Eye (tissue), 1 donor: ENCODE measurements at regions not wholly inside any gene's neighbourhood (a gene's known extent, or its start where the extent isn't known, plus 50 kb on each side); places are given as distances from the start of the nearest gene placed in this dataset.
"Not testable (repeated sequence)": the region's sequence is repeated elsewhere in the genome, so short reads cannot be mapped to it uniquely, and the experiment has no call there.

Source experiments
- DNase-seq: peaks from one replicate; pipeline ENCODE4 v3.0.0-alpha.2; 2015

DNA sequence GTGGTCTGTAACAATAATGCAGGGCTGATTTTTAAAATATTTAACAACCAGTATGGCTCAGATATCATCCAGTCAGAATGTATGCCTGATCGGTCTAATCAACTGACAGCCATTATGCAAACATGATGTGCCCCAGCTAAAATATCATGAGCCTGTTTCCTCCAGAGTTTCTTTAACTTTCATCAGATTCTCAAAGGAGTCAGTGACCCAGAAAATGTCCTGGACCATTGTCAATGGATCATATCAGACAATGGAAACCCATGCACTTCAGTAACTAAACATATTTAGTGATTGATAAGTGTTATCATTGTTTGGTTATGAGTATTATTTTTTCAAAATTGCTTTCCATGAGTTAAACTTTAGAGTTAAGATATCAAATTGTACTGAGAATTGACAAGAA, 173.5 kb downstream of the LMBRD1 start:
- DNase-seq, result peak; percentile 82

DNA sequence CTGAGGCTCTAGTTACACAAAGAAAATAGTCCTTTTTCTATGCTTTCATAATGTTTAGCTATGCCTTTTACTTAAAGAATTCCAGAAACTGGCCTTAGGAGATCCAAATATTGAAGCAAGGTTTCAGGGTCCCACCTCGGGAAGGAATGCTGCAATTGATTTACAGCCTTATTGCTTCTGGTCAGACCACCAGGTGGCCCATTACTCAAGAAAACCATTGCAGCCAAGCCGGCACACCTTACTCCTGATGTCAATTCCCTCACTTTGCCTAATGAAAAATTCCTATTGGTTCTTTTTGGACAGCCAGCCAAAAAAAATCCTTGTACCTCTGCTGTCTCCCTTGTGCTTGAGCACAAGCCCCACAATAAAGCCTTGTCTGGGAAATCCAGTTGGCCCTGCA, 173.9 kb downstream of the LMBRD1 start:
- peak; percentile 0 for DNase-seq

DNA sequence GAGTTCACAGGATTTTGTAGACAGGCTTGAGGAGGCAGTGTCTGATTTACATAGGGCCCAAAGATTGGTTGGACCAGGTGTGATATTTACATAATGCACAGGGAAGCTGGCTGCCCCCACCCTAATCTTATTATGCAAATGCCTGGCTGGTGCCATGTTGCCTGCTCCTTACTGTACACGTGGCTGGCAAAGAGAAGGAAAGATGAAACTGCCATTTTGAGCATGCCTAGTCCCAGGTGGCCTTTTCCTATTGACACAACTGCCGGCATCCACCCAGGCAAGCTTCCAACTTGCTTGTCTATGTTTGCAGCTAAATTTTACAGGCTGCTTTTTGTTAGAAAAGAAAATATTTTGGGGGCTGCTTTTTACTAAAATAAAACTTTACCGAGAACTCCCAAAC, 174.6 kb downstream of the LMBRD1 start:
- DNase-seq, result no peak

DNA sequence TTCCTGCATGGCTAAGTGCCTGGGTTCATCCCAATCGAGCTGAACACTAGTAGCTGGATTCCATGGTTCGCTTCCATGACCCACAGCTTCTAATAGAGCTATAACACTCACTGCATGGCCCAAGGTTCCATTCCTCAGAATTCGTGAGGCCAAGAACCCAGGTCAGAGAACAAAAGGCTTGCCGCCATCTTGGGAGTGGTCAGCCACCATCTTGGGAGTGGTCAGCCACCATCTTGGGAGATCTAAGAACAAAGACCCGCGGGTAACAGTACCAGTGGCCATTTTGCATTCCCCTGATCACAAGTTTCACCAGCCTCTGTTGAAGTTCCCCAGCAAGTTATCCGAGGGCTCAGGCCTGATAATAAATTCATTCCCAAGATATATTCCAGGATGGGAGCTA, 179.6 kb downstream of the LMBRD1 start:
- DNase-seq, result no peak

DNA sequence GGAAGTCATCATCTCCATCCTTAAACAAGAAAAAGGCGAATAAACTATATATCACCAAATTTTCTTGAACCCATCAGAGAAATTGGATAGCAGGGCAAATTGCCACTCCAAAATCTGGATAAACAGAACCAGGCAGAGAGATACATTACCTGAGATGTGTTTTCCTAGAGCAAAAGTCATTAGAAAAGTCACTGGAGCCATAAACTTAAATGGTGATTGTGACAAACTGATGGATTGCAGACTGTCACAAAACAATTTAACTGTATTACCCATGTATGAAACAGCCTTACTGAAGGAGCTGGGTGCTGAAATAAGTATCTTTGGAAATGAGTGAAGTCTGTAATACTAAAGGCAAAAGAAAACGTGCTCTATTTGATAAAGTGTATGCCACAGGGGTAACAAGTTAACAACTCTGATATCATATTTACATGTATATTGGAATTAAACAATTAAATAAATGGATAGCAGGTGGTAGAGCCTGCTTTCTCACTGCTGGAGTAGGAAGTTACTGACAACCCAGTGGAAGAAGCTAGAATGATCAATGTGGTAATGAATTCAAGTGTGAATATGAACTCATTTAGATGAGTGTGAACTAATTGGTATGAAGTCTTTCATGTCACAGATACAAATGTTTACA, 186.9 kb downstream of the LMBRD1 start:
- no peak for DNase-seq

DNA sequence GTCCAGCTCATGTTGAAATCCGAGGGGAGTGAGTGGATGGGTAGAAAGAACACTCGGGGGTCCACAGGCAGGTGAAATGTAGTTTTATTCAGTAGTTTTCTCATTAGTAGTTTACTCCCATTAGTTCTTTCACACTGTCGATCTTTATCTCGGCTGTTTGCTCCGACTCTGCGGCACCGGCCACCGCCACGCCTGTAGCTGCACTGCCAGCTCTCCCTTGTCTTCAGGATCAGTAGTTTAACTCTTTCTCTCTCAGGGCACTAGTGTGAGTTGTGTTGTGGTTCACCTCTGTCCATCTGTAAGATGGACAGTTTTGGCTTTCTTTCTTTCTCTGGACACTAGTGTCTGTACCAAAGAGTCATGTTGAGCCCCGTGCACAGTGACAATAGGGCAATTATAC, 195.7 kb downstream of the LMBRD1 start:
- DNase-seq, result no peak

DNA sequence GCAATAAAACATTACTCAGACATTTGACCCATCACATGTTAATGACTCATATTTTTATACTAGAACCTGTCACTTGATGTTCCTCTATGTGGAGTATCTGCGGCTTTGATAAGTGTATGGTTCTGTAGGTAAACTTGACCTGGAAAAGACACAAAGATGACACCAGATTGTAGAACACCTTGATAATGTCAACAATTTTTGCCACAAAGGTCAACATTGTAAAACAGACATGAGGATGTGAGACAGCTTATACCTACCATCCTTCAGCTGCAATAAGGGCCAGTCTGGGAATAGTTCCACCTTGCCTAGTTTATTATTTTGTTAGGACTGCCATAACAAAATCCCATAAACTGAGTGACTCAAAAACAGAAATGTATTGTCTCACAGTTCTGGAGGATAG, 202.4 kb downstream of the LMBRD1 start:
- DNase-seq, result no peak

DNA sequence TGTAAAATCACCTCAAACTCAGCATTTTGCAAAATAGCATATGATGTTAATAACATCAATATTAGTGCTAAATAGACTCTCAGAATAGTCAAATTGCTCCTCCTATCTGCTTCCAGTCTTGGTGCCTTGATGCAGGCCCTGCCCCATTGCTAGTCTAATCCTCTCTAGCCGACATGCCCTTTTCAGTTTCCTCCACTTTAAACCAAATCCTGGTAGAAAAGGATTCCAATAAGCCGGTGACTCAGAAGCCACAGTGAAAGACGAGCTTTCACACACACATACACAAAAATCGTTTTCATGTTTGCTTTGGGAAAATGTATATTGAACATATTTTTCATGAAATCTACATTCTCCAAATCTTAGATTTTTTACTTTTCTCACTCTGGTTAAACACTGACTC, 203.1 kb downstream of the LMBRD1 start:
- no peak for DNase-seq

DNA sequence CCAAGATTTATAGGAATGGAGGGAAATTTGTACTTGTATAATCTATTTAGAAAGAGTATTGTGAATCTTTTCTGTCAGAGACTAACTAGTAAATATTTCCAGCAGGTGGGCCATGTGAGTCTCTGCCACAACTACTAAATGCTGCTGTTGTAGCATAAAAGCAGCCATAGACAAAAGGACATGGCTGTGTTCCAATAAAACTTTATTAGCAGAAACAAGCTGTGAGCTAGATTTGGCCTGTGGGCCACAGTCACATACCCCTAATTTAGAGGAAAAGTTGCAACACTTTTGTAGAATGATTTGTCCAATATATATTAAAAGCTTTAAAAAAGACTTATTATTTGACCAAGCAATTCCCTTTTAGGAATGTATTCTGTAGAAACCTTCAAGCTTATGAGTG, 207.2 kb downstream of the LMBRD1 start:
- no peak for DNase-seq

DNA sequence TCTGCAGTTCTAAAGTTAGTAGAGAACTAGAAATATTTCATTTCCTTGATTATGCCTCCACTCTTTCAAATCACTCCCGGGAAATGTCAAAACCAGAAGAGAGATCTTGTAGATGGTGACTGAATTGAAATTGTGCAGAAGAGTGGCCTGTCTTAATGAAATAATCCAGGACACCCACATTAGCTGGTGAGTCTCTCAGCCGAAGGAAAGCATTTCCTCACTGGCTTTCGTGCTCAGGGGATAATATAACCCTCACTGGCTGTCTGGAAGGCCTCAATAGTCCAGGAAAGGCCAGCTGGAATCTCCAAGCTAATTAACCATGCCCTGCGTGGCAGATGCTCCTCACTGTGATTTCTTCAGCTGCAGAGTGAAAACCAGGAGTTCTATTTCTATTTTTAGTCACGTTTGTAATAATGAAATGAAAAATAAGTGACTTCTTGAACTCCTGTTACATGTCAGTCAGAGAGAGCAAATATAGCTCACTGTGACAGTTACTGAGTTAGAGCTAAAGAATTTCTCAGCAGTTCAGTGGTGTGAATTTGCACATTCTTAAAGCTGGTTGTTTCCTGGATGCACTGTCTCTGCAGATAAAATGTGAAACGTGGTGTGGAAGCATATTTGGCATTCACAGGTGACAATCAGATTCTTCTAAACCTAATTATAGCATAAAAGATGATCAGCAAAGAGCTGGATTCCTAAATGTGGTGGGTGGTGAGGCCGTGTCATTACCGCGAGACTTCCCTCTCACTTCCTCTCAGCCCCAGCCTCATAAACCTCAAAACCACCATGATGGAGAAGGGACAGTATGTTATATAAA, 211.7 kb downstream of the LMBRD1 start:
- peak; percentile 54 for DNase-seq

DNA sequence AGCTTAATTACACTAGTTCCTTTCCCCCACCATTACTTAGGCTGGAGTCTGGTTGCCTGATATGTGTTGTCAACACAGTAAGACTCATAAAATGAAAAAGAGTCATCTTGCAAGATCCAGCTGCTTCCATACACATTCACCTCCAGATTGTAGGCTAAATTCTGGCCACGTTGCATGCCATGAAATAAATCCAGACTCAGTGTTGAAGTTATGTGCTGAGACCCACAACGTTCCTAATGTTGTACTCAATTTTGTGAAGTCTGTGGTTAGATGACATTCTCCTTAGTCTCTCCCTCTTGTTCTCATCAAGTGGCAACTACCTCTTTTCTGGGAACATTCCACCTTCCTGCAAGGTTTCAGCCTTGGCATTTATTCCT, 212.3 kb downstream of the LMBRD1 start:
- DNase-seq, result no peak

DNA sequence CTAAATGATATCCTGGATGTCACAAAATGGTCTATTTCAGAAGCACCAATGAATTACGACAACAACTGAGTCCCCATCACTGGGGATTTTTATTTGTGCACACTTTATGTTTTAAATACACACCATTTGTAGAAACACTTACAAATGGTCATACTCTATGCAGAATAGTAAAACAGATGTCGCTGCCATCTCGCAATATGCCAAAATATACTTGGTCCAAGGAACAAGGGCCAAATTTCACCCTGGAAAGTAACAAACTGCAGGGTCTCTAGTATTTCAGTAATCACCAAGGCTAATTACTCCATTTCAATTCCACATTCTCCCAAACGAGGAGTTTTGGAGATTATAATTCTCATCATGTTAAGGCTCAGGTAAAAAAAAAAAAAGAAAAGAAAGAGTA, 215.2 kb downstream of the LMBRD1 start:
- DNase-seq, result no peak

DNA sequence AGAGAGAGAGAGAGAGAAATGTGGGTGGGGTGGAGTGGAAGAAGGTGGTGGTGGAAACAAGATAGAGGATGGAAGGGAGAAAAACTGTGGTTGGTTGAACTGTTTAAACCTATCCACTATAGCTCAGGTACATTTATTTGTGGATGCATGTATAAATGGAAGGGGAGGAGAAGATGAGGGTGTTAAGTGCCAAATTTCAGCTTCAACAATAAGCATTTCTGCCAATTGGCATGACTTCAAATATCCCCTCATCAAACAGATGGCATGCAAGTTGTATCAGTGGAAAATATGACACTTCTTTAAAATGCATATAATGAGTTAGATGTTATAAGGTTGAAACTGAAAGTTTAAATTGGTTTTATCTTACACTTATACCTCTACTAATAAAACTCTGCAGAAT, 216.1 kb downstream of the LMBRD1 start:
- DNase-seq, result no peak

DNA sequence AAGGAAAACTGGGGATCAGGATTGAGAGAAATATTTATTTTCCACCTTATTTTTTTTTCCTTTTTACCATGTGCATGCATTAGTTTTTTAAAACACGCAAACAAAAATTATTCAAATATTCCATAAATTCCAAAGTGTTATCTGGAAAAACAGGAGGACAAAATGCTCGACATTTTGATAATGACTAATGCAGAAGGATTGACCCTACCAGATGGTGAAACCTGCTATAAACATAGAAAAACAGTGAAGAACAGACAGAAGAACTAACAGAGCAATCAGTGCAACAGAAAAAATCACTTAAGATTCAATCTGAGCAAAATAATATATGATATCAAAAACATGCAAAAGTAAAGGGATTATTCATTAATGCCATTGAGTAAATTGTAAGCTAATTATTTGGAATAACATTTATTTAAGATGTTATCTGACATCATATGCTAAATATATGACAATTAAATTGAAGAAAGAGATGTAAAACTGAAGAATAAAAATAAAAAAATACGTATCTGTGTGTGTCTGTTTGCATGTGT, 218.4 kb downstream of the LMBRD1 start:
- no peak for DNase-seq

DNA sequence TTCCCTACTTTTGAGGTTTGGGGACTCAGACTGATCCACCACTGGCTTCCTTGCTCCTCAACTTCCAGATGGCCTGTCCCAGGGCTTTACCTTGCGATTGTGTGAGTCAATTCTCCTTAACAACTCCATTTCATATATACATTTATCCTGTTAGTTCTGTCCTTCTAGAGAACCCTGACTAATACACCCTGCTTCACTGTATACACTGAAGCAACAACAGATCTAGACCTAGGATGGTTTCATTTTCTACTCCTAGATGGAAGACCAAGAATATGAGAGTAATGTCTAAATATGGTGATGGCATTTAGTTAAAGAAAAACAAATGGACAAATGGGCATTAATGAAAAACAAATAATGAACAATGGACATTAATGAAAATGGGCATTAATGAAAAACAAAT, 225.6 kb downstream of the LMBRD1 start:
- DNase-seq, result no peak

DNA sequence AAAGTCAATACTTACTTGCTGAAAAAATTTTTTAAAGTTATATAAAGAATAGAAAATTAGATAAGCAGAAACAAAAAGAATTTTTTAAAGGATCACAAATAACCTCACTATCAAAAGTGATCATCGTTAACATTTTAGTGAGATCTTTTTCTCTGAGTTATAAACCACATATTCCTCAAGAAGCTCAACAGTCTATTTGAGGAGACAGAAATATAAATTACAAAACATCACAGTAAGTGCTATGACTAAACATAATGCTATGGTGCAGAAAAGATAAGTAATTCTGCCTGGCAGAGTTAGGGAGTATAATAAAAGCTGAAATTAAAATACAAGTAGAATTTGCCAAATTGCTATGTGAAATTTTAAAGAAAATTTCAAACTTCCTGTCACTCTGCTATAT, 226.7 kb downstream of the LMBRD1 start:
- DNase-seq, result no peak

DNA sequence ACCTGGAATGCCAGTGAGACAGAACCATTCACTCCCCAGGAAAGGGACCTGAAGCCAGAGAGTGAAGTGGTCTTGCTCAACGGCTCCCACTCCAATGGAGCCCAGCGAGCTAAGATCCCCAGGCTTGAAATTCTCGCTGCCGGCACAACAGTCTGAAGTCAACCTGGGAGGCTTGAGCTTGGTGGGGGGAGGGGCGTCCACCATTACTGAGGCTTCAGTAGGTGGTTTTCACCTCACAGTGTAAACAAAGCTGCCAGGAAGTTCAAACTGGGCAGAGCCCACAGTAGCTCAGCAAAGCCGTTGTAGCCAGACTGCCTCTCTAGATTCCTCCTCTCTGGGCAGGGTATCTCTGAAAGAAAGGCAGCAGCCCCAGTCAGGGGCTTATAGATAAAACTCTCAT, 236.2 kb downstream of the LMBRD1 start:
- DNase-seq, result not testable (repeated sequence)

DNA sequence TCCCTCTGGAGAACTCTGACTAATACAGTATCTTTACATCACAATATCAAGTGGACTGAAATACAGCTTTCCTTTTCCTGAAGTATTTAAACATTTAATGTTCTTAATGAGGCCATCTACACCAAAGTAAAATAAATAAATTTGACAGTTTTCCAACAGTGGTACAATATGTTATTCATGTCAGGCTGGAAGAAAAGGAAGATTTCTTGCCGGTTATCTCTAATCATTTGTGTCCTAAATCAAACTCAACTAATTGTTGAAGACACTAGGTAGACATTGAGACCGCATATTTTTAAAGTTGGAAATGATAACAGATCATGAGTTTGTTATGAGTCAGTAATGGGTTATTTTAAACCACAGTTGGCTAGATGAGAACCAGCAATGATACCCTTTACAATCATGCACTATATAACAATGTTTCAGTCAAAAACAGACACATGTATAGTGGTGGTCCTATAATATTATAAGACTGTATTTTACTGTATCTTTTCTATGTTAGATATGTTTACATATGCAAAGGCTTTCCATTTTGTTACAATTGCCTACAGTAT, 241.6 kb downstream of the LMBRD1 start:
- no peak for DNase-seq

DNA sequence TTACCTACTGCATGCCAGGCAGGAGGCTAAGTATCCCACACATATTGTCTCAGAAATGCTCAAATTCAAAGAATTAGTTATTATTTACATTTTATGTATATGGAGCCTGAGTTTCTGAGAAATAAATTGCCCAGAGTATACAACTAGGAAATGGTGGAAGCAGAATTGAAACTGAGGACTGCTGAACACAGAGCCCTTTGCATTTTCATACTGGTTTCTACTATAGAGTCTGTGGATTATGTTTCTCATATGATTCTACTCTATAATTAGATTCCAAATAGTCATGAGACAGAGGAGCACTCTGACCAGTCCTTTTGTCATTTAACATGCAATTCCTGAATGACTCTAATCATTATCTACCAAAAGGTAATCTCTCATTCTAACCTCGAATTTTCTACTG, 254.3 kb downstream of the LMBRD1 start:
- no peak for DNase-seq

DNA sequence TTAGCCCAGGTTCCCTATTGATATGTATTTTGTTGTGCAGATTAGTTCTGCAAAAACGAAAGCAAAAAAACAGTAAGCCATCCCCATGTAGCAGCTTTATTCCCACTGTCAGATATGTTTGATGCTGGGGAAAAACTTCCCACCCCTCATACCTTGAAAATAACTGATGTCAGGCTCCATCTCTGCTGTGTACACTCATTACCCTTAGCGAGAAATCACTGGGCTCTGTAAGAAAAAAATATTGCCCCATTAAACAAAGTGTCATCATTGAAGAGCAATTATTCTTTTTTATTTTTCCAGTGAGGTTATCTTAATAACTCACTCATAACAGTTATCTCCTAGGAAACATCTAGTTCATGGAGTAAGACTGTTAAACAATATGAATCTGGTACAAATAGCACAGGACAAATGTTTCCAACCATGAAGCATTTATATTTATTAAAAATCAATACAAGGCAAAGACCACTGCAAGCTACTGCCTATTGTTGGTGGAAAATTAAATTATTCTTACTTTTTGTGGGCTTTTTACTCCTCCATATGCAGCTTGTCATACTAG, 268.8 kb downstream of the LMBRD1 start:
- DNase-seq, result no peak

DNA sequence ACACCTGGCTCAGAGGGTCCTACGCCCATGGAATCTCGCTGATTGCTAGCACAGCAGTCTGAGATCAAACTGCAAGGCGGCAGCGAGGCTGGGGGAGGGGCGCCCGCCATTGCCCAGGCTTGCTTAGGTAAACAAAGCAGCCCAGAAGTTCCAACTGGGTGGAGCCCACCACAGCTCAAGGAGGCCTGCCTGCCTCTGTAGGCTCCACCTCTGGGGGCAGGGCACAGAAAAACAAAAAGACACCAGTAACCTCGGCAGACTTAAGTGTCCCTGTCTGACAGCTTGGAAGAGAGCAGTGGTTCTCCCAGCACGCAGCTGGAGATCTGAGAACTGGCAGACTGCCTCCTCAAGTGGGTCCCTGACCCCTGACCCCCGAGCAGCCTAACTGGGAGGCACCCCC, 281.3 kb downstream of the LMBRD1 start:
- DNase-seq, result not testable (repeated sequence)

DNA sequence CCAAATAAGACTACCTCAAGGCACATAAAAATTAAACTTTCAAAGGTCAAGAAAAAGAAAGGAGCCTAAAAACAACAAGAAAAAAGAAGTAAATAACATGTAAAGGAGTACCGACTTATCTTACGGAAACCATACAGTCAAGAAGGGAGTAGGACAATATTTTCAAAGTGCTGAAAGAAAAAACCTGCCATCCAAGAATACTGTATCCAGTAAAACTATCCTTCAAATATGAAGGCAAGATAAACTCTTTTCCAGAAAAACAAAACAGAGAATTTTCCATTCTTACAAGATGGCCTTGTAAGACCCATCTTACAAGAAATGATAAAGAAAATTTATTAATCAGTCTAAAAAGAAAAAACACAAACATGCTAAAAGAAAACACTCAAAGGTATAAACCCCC, 302.2 kb downstream of the LMBRD1 start:
- DNase-seq, result no peak

DNA sequence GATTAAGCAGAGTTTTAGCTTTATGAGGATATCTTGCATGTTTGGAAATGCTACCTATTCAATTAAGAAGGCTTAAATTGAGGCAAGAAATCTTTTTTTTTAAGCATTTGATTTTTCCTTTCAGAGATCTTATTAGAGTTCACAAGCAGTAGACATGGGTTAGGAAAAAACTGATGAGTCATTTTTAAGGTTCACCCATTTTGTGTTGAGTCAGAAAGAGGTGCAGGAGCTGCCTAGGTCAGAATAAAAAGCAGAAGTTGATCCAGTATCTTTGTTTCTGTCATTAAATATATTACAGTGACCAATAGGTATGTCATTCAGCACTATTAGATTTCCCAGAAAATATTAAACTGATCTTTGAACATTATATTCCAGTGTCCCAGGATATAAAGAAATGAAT, 306.8 kb downstream of the LMBRD1 start:
- no peak for DNase-seq

DNA sequence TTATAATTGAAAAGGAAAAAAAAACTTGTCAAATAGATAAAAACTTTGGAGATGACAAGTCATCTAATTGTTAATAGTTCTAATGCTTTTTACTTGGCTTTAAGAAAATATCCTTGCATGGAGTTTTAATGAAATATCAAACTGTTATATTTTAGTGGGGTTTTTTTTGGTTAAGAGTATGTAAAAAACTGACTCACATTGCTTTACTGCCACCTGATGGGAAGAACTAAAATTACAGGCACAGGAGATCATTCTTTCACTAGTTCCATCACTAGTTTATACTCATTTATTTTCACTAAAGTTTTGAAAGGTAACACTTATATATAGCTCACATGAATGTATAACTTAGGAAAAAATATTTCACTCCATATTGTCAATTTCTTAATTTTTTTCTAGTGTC, 309.1 kb downstream of the LMBRD1 start:
- no peak for DNase-seq
